ENCODE measurements at regions not wholly inside any gene's neighbourhood (a gene's known extent, or its start where the extent isn't known, plus 50 kb on each side); places are given as distances from the start of the nearest gene placed in this dataset.

DNA sequence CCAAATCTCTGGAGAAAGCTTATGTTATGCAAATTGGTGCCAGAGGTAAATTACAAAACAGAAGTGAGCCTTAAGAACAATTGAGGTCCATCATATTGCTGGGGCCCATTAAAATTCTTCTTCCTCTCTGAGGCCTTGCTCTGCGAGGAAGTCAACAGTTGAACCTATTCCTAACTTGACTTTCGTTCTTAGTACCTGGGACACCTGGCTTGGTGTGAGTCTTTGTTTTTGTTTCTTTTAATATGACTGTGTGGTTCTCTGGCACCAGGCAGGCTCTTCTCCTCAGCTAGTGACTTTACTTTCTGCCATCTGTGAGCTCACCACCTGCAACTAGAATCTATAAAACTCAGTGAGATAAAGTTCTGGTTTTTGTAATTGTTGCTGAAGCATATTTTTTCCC lies 120.4 kb downstream of the CBLN1 start:
- TF ChIP-seq POLR2A (IDR thresholded peaks at IDR 0.05; ENCODE audit: borderline replicate concordance, extremely low read depth, insufficient read depth, insufficient read length) (no peak), CEBPB (IDR thresholded peaks at IDR 0.05; ENCODE audit: low read depth) (no peak), EZH2 (IDR thresholded peaks at IDR 0.05) (no peak), ZFX (IDR thresholded peaks at IDR 0.05) (no peak), EGR1 (IDR thresholded peaks at IDR 0.05; ENCODE audit: low read depth) (no peak), POLR2AphosphoS5 (IDR thresholded peaks at IDR 0.05; ENCODE audit: low read depth, low read length) (no peak), SRF (IDR thresholded peaks at IDR 0.05; ENCODE audit: low read depth) (no peak), JUND (IDR thresholded peaks at IDR 0.05) (no peak), SIN3A (IDR thresholded peaks at IDR 0.05; ENCODE audit: low read depth) (no peak)
- TF ChIP-seq, protein P1, sequence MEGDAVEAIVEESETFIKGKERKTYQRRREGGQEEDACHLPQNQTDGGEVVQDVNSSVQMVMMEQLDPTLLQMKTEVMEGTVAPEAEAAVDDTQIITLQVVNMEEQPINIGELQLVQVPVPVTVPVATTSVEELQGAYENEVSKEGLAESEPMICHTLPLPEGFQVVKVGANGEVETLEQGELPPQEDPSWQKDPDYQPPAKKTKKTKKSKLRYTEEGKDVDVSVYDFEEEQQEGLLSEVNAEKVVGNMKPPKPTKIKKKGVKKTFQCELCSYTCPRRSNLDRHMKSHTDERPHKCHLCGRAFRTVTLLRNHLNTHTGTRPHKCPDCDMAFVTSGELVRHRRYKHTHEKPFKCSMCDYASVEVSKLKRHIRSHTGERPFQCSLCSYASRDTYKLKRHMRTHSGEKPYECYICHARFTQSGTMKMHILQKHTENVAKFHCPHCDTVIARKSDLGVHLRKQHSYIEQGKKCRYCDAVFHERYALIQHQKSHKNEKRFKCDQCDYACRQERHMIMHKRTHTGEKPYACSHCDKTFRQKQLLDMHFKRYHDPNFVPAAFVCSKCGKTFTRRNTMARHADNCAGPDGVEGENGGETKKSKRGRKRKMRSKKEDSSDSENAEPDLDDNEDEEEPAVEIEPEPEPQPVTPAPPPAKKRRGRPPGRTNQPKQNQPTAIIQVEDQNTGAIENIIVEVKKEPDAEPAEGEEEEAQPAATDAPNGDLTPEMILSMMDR (IDR thresholded peaks at IDR 0.05 in 2 of 3, conservative IDR thresholded peaks at IDR 0.05 in 1 of 3; ENCODE audit: borderline replicate concordance in 1 of 3, insufficient read depth in 1 of 3, low read depth in 2 of 3, low read length in 2 of 3): no peak
- TF ChIP-seq, protein P2, sequence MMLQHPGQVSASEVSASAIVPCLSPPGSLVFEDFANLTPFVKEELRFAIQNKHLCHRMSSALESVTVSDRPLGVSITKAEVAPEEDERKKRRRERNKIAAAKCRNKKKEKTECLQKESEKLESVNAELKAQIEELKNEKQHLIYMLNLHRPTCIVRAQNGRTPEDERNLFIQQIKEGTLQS (IDR thresholded peaks at IDR 0.05): no peak
- TF ChIP-seq, protein P3, sequence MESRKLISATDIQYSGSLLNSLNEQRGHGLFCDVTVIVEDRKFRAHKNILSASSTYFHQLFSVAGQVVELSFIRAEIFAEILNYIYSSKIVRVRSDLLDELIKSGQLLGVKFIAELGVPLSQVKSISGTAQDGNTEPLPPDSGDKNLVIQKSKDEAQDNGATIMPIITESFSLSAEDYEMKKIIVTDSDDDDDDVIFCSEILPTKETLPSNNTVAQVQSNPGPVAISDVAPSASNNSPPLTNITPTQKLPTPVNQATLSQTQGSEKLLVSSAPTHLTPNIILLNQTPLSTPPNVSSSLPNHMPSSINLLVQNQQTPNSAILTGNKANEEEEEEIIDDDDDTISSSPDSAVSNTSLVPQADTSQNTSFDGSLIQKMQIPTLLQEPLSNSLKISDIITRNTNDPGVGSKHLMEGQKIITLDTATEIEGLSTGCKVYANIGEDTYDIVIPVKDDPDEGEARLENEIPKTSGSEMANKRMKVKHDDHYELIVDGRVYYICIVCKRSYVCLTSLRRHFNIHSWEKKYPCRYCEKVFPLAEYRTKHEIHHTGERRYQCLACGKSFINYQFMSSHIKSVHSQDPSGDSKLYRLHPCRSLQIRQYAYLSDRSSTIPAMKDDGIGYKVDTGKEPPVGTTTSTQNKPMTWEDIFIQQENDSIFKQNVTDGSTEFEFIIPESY (IDR thresholded peaks at IDR 0.05; ENCODE audit: extremely low read depth, insufficient replicate concordance, low read length): no peak
- TF ChIP-seq, protein P4, sequence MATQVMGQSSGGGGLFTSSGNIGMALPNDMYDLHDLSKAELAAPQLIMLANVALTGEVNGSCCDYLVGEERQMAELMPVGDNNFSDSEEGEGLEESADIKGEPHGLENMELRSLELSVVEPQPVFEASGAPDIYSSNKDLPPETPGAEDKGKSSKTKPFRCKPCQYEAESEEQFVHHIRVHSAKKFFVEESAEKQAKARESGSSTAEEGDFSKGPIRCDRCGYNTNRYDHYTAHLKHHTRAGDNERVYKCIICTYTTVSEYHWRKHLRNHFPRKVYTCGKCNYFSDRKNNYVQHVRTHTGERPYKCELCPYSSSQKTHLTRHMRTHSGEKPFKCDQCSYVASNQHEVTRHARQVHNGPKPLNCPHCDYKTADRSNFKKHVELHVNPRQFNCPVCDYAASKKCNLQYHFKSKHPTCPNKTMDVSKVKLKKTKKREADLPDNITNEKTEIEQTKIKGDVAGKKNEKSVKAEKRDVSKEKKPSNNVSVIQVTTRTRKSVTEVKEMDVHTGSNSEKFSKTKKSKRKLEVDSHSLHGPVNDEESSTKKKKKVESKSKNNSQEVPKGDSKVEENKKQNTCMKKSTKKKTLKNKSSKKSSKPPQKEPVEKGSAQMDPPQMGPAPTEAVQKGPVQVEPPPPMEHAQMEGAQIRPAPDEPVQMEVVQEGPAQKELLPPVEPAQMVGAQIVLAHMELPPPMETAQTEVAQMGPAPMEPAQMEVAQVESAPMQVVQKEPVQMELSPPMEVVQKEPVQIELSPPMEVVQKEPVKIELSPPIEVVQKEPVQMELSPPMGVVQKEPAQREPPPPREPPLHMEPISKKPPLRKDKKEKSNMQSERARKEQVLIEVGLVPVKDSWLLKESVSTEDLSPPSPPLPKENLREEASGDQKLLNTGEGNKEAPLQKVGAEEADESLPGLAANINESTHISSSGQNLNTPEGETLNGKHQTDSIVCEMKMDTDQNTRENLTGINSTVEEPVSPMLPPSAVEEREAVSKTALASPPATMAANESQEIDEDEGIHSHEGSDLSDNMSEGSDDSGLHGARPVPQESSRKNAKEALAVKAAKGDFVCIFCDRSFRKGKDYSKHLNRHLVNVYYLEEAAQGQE (IDR thresholded peaks at IDR 0.05; ENCODE audit: low read depth): no peak
